ENCODE measurements at regions not wholly inside any gene's neighbourhood (a gene's known extent, or its start where the extent isn't known, plus 50 kb on each side); places are given as distances from the start of the nearest gene placed in this dataset.

DNA sequence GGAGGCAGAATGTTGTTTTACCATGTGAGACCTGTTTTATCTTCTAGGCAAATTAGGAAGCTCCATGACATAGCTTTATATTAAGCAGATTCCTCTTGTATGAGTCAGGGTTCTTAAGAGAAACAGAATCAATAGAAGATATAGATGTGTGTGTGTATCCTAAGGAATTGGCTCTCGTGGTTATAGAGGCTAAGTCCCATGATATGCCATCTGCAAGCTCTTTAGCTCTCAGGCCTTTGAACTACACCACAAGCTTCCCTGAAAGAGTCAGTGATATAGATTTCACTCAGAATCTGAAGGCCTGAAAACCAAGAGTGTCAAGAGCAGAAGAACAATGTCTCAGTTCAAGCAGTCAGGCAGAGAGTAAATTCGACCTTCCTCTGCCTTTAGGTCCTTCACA lies 365.8 kb upstream of the ZNF608 start:
- Mint-ChIP-seq H3K4me3 (ENCODE audit: low read depth) (no peak overlapping the region), H3K4me1 (ENCODE audit: low read depth) (no peaks in the 10 kb centered on the region), H3K9me3 (peaks cover 9% of the 10 kb centered on the region), H3K27ac (no peak overlapping the region), H3K27me3 (ENCODE audit: low read depth) (no peaks in the 10 kb centered on the region), H3K36me3 (ENCODE audit: low read depth) (no peaks in the 10 kb centered on the region)
- DNase-seq (ENCODE audit: low spot score): no peak
- intact Hi-C loops (cut with micrococcal nuclease): no loop called here

DNA sequence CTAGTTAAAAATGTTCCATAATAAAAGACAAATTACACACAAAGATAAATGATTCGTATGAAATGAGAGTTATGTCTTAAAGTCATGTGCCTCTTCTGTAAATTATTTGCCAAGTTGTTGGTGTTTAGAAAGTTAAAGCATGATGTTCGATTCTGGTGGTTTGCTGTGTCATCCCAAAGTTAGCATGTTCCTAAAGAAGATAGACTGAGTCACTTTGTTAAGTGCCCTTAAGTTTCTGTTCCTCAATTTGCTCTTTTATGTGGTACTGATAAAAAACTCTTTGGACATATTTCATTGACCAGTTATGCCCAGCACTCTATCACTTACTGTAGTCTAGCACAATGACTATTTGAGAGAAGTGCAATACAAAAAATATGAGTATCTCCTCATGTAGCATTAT lies 366.9 kb upstream of the ZNF608 start:
- no peak for DNase-seq (ENCODE audit: low spot score)
- Mint-ChIP-seq H3K27me3 (ENCODE audit: low read depth) (no peaks in the 10 kb centered on the region), H3K36me3 (ENCODE audit: low read depth) (no peaks in the 10 kb centered on the region), H3K4me1 (ENCODE audit: low read depth) (no peaks in the 10 kb centered on the region), H3K4me3 (ENCODE audit: low read depth) (no peak overlapping the region), H3K27ac (no peak overlapping the region), H3K9me3 (peaks cover 12% of the 10 kb centered on the region)
- intact Hi-C loops (cut with micrococcal nuclease): no loop called here

DNA sequence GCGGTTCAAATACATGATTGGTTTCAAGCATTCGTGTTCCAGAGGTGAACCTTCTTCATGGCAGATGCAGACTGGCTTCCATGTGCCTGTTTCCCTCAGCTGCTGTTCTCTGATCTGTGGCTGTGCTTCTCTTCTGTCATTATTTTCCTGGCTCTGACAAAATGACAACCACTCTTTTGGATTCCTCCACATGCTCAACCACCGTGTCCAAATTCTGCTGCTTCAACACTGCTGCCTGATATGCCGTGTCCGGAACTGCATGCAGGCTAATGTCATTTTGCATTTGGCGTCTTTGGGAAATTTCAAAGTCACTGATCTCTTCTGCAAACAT lies 368.7 kb upstream of the ZNF608 start:
- H3K9me3 Mint-ChIP-seq: peaks cover 12% of the 10 kb centered on the region
- H3K27ac Mint-ChIP-seq: no peak overlapping the region

DNA sequence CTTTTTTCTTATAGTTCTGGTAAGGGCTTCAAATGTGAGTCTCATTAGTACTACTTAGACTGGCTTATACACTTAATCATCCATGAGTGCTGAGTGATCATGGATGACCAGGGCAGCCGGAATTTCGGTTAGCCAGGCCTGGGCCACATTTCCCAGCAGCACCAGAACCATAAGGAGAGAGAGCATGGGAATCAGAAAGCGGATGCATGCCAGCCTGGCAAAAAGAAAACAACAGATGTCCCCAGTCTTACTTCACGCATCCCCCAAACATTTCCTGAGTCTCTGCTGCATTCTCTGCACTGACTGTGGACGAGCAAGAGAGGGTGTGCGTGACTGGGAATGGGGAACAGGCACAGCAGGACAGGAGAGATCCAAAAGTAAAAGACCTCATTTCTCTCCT lies 371.1 kb upstream of the ZNF608 start:
- no peak overlapping the region for H3K4me3 Mint-ChIP-seq (ENCODE audit: low read depth)
- peaks cover 3% of the 10 kb centered on the region for H3K9me3 Mint-ChIP-seq
- intact Hi-C loops (cut with micrococcal nuclease): no loop called here
- no peak overlapping the region for H3K27ac Mint-ChIP-seq
- H3K27me3 Mint-ChIP-seq (ENCODE audit: low read depth): no peaks in the 10 kb centered on the region
- H3K36me3 Mint-ChIP-seq (ENCODE audit: low read depth): no peaks in the 10 kb centered on the region
- no peak for DNase-seq (ENCODE audit: low spot score)
- no peaks in the 10 kb centered on the region for H3K4me1 Mint-ChIP-seq (ENCODE audit: low read depth)

More for the DNA sequence above, 368.7 kb upstream of the ZNF608 start:
- Mint-ChIP-seq H3K27me3 (ENCODE audit: low read depth) (no peaks in the 10 kb centered on the region), H3K4me1 (ENCODE audit: low read depth) (no peaks in the 10 kb centered on the region), H3K36me3 (ENCODE audit: low read depth) (no peaks in the 10 kb centered on the region), H3K4me3 (ENCODE audit: low read depth) (no peak overlapping the region)
- intact Hi-C loops (cut with micrococcal nuclease): no loop called here
- no peak for DNase-seq (ENCODE audit: low spot score)

DNA sequence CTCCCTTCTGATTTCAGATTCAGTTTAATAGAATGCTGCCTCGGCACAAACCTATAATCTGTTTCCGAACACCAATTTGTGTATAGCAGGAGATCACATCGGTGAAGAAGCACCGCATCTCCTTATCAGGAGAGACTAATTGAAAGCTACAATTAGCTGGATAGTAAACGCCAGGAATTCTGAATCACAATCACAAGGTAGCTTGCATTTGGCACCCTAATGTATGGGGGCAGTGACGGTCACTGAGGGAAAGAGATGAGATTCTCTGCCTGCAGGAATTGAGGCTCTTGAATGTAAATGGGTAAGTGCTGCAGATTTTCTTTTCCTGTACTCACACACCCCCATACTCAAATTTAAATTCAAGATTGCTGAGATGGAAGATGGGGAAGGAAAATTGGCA lies 373.6 kb upstream of the ZNF608 start:
- Mint-ChIP-seq H3K4me3 (ENCODE audit: low read depth) (no peak overlapping the region), H3K27ac (no peak overlapping the region), H3K36me3 (ENCODE audit: low read depth) (no peaks in the 10 kb centered on the region), H3K4me1 (ENCODE audit: low read depth) (no peaks in the 10 kb centered on the region), H3K27me3 (ENCODE audit: low read depth) (no peaks in the 10 kb centered on the region), H3K9me3 (peaks cover 3% of the 10 kb centered on the region)
- intact Hi-C loops (cut with micrococcal nuclease): no loop called here
- no peak for DNase-seq (ENCODE audit: low spot score)

DNA sequence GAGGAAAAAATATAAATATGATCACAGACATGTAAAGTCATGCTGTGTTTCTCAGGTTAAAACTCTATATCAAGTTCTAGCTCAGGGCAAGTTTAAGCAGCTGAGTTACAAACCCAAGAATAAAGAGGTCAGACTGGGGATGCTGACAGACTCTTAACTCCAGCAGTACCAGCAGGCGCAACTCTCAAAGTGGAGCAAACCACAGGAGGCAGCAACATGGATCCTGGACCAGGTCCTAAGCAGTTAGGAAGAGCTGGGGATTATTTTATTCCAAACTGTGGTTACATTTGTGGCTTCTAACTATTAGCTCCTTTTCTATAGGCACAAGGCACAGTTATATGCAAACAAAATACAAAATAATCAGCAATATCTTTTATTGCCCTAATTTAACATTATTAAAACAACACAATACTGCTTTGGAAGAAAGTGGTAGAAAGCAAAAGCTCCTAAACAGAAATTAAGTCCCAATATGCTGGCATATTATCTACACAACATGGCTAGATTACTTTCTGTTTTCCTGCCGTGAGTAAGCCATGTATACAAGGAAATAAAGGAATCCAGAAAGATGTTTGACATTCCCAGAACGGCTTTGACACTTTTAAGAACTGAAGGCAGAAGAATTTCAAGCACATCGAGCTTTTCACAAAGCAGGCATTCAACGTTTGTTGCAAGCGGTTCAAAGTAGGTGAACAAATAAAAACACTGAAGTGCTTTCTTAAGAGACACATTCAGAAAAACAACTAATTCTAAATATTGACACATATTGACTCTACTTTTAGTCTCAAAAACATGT lies 378.8 kb upstream of the ZNF608 start:
- Mint-ChIP-seq H3K27me3 (ENCODE audit: low read depth) (no peaks in the 10 kb centered on the region), H3K27ac (no peak overlapping the region), H3K9me3 (no peaks in the 10 kb centered on the region), H3K36me3 (ENCODE audit: low read depth) (no peaks in the 10 kb centered on the region), H3K4me1 (ENCODE audit: low read depth) (no peaks in the 10 kb centered on the region), H3K4me3 (ENCODE audit: low read depth) (no peak overlapping the region)
- intact Hi-C loops (cut with micrococcal nuclease): no loop called here
- no peak for DNase-seq (ENCODE audit: low spot score)

DNA sequence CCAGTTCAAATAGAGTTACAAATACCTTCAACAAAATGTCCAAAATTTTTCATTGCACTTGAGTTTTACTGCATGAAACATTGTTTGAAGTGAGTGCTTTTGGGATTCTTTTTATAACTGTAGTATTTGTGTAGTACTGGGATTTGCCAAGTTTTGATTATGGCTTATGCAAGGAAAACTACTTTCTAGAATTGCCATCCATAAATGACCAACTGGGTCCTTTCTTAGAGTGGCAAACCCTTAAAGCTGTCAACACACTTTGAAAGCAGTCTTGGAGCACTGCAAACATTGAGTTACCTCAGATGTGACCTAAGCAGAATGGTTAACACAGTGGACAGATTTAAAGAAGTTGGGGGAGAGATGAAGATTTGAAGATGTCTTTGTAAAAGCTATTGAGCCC lies 379.6 kb upstream of the ZNF608 start:
- H3K36me3 Mint-ChIP-seq (ENCODE audit: low read depth): no peaks in the 10 kb centered on the region
- DNase-seq (ENCODE audit: low spot score): no peak
- no peaks in the 10 kb centered on the region for H3K9me3 Mint-ChIP-seq
- intact Hi-C loops (cut with micrococcal nuclease): no loop called here
- no peaks in the 10 kb centered on the region for H3K4me1 Mint-ChIP-seq (ENCODE audit: low read depth)
- H3K4me3 Mint-ChIP-seq (ENCODE audit: low read depth): no peak overlapping the region
- no peaks in the 10 kb centered on the region for H3K27me3 Mint-ChIP-seq (ENCODE audit: low read depth)
- no peak overlapping the region for H3K27ac Mint-ChIP-seq

DNA sequence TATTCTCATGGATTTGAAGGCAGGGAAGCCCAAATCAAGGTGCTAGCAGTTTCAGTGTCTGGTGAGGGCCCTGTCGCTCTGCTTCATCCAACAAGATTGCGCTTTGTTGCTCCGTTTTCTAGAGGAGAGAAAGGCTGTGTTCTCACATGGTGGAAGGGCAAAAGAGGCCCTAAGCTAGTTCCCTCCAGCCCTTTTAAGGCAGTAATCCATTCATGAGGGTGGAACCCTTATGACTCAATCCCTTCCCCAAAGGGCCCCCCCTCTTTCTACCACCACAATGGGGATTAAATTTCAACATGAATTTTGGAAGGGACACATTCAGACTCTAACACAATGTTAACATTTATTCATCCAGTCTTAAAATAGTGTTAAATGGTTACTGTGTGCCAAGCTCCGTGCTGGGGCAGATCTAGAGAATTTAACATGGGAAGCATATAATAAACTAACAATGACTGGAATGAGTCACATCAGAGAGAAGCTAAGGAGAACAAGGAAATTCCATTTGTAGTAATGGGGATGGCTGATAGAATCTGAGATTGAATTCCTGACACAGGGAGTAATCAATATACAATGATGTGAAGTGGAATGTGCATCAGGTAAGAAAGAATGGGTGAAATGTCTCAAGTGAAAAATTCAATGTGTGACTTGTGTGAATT lies 382.8 kb upstream of the ZNF608 start:
- no peak for DNase-seq (ENCODE audit: low spot score)
- no peaks in the 10 kb centered on the region for H3K4me1 Mint-ChIP-seq (ENCODE audit: low read depth)
- intact Hi-C loops (cut with micrococcal nuclease): no loop called here
- no peaks in the 10 kb centered on the region for H3K36me3 Mint-ChIP-seq (ENCODE audit: low read depth)
- H3K27ac Mint-ChIP-seq: no peak overlapping the region
- H3K4me3 Mint-ChIP-seq (ENCODE audit: low read depth): no peak overlapping the region
- no peaks in the 10 kb centered on the region for H3K9me3 Mint-ChIP-seq
- no peaks in the 10 kb centered on the region for H3K27me3 Mint-ChIP-seq (ENCODE audit: low read depth)

DNA sequence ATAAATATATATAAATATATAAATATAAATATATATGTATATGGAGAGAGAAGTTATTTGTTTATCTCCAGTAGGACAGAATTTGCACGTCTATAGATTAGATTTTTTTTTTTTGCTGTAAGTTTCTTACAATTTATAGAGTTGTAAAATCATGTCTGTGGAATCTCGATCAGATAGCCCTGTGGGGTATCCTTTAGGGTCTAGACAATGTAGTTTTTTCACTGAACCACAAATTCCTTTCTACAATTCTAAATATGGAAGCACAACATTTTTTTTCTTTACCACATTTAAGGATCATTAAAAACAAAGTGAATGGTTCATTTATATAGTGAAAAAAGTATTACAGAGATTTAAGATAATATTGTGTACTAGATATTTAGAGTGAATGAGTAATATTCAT lies 384.2 kb upstream of the ZNF608 start:
- H3K9me3 Mint-ChIP-seq: no peaks in the 10 kb centered on the region

DNA sequence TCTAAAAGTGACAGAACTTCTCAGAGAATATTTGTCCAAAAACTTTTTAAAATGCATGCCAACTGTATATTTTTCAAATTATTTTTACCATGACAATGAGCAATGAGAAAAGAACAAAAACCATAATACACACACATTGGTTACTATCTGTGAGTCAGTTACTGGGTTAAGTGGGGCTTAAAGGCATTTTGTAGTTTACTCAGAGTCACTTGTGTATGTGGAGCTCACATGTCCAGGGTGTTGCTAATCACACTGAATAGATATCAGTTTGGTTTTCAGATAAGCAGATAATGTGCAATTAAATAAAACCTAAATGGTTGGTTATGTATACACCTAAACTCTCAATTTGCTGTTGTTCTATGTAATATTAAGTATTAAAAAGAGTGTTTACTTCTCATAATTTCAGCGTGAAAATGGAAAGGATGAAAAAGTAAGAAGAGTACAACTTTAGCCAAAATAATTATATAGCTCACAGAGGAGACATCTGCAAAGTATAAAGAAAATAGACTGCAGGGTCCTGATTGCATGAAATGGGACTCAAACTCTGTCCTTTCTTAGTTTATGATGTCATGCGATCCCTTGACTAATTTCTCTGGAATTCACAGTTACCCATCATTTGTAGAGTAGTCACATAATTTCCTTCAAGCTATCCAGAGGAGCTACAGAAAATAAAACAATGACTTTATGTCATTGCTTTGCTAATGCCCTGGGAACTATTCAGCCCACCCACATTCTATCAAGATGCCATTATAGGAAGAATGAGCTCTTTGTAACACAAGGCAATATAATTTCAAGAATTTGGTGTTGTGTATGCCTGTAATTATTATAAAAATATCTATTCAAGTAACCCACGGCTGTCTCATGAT lies 388.0 kb upstream of the ZNF608 start:
- DNase-seq (ENCODE audit: low spot score): no peak
- Mint-ChIP-seq H3K4me1 (ENCODE audit: low read depth) (no peaks in the 10 kb centered on the region), H3K9me3 (peaks cover 7% of the 10 kb centered on the region), H3K4me3 (ENCODE audit: low read depth) (no peak overlapping the region), H3K27me3 (ENCODE audit: low read depth) (no peaks in the 10 kb centered on the region), H3K27ac (no peak overlapping the region), H3K36me3 (ENCODE audit: low read depth) (no peaks in the 10 kb centered on the region)
- intact Hi-C loops (cut with micrococcal nuclease): no loop called here

More for the DNA sequence above, 384.2 kb upstream of the ZNF608 start:
- no peaks in the 10 kb centered on the region for H3K4me1 Mint-ChIP-seq (ENCODE audit: low read depth)
- H3K36me3 Mint-ChIP-seq (ENCODE audit: low read depth): no peaks in the 10 kb centered on the region
- no peak overlapping the region for H3K27ac Mint-ChIP-seq
- no peak overlapping the region for H3K4me3 Mint-ChIP-seq (ENCODE audit: low read depth)
- intact Hi-C loops (cut with micrococcal nuclease): no loop called here
- DNase-seq (ENCODE audit: low spot score): no peak
- no peaks in the 10 kb centered on the region for H3K27me3 Mint-ChIP-seq (ENCODE audit: low read depth)

DNA sequence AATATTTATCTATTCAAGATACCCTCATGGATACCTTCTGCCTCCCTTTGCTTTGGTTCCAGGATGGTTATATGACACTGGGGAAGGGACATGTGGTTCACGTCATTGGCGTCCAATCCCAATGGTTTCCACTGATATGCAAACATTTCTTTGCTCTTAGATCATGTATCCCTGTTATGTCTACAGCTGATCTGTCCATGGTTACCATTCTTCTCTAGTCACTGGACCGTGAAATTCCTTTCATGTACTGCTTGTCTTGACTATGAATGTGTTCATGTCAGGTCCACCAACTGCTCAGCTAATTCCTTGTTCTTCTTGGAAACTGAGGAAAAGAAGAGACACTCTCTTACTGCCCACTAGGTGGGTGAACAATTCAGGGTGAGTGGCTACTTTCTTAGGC lies 391.1 kb upstream of the ZNF608 start:
- no peak for DNase-seq (ENCODE audit: low spot score)
- no peak overlapping the region for H3K4me3 Mint-ChIP-seq (ENCODE audit: low read depth)
- no peak overlapping the region for H3K27ac Mint-ChIP-seq
- no peaks in the 10 kb centered on the region for H3K36me3 Mint-ChIP-seq (ENCODE audit: low read depth)
- H3K4me1 Mint-ChIP-seq (ENCODE audit: low read depth): no peaks in the 10 kb centered on the region
- H3K9me3 Mint-ChIP-seq: peaks cover 10% of the 10 kb centered on the region
- no peaks in the 10 kb centered on the region for H3K27me3 Mint-ChIP-seq (ENCODE audit: low read depth)
- intact Hi-C loops (cut with micrococcal nuclease): no loop called here

DNA sequence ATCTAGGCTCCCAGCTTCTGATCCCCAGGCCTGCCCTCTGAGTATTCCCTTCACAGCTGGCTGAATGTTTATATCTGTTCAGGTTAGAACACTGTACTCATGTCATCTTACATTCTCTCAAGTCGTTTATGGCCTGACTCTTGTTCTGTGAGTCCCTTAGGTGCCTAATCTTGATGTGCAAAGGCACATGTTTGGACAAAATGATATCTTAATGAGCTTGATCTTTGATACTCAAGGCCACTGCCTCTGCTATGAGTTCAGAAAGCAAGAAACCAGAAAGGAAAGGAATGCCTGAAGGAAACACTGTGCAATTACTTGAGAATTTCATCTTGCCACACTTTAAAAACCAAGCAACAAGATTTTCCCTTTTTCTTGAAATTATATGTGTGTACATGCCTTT lies 391.8 kb upstream of the ZNF608 start:
- Mint-ChIP-seq H3K27me3 (ENCODE audit: low read depth) (no peaks in the 10 kb centered on the region), H3K36me3 (ENCODE audit: low read depth) (no peaks in the 10 kb centered on the region), H3K4me3 (ENCODE audit: low read depth) (no peak overlapping the region), H3K4me1 (ENCODE audit: low read depth) (no peaks in the 10 kb centered on the region), H3K9me3 (peaks cover 10% of the 10 kb centered on the region), H3K27ac (no peak overlapping the region)
- intact Hi-C loops (cut with micrococcal nuclease): no loop called here
- no peak for DNase-seq (ENCODE audit: low spot score)

DNA sequence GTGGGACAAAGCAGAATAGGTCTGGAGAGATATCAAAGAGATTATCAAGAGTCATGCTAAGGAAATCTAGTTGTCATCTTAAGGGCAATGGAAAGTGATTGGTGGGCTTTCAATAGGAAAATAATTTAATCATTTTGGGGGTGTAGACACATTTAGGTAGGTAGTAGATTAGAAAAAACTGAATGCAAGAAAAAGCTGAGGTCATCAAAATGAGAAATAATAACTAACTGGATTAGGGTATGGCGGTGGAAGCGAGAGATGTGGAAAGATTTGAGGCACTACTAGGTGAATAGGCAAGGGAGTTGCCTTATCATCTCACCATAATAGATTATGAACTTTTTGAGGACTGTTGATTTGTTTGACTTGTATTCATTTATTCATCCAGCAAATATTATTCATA lies 393.2 kb upstream of the ZNF608 start:
- Mint-ChIP-seq H3K4me3 (ENCODE audit: low read depth) (no peak overlapping the region), H3K4me1 (ENCODE audit: low read depth) (no peaks in the 10 kb centered on the region), H3K27ac (no peak overlapping the region), H3K36me3 (ENCODE audit: low read depth) (no peaks in the 10 kb centered on the region), H3K27me3 (ENCODE audit: low read depth) (no peaks in the 10 kb centered on the region), H3K9me3 (peaks cover 10% of the 10 kb centered on the region)
- DNase-seq (ENCODE audit: low spot score): no peak
- intact Hi-C loops (cut with micrococcal nuclease): no loop called here

All from activated T-helper 2 cell treated with anti-CD3 and anti-CD28 coated beads, Interferon-gamma antibody, Interleukin-2, Interleukin-4, amounts not matched to agents 10 μg/mL and 5 μg/mL and 100 μg/mL, durations not matched to agents 14 hours and 24 hours and 36 hours (primary cell).